VCaP (cell line): ENCODE measurements at regions not wholly inside any gene's neighbourhood (a gene's known extent, or its start where the extent isn't known, plus 50 kb on each side); places are given as distances from the start of the nearest gene placed in this dataset.
"Not testable (repeated sequence)": the region's sequence is repeated elsewhere in the genome, so short reads cannot be mapped to it uniquely, and the experiment has no call there.

ENCODE experiments used
- H3K27ac ChIP-seq: fragments of 450-650 bp; 2 replicates; pipeline ENCODE4 v1.5.1; 2017
- TF ChIP-seq, protein P1 (sequence below): fragments of 450-650 bp; conservative IDR thresholded peaks from 2 replicates; pipeline ENCODE4 v1.5.1; 2017; ENCODE audit warnings: mild to moderate bottlenecking, moderate library complexity

DNA sequence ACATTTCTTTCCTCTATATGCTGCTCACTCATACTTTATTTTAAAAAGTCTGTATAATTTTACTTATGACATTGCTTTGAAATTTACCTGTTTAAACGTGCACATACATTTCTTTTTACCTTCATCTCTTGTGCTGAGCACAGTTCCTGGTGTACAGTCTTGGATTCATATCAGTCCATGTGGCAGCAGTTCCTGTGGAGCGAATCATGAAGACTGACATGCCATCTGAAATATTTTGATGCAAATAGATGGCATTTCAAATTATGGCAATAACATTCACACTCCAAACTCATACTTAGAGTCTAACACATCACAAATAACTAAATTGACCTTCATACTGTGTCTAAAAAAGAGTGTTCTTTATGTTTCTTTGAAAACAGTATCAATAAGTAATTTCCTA lies 90.3 kb upstream of the CDH2 start:
- no peak overlapping the region for H3K27ac ChIP-seq
- TF ChIP-seq, protein P1, sequence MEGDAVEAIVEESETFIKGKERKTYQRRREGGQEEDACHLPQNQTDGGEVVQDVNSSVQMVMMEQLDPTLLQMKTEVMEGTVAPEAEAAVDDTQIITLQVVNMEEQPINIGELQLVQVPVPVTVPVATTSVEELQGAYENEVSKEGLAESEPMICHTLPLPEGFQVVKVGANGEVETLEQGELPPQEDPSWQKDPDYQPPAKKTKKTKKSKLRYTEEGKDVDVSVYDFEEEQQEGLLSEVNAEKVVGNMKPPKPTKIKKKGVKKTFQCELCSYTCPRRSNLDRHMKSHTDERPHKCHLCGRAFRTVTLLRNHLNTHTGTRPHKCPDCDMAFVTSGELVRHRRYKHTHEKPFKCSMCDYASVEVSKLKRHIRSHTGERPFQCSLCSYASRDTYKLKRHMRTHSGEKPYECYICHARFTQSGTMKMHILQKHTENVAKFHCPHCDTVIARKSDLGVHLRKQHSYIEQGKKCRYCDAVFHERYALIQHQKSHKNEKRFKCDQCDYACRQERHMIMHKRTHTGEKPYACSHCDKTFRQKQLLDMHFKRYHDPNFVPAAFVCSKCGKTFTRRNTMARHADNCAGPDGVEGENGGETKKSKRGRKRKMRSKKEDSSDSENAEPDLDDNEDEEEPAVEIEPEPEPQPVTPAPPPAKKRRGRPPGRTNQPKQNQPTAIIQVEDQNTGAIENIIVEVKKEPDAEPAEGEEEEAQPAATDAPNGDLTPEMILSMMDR = no peak

DNA sequence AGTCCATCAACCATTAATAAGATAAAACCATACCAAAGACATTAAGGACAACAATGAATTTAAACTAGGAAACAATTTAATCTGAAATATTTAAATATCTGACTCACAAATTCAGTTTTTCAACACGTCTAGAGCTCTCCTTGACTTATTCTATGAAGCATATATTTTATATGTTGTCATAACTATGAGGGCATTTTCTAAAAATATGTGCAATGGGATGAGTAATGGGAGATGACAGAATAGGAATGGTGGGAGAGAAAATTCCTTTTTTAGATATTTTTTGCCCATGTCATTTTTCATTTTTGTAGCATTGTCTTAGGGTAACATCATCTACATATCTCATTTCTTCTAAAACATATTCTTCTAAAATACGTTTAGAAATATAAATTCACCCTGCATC lies 79.2 kb upstream of the CDH2 start:
- H3K27ac ChIP-seq = no peak overlapping the region
- TF ChIP-seq, protein P1 = no peak

DNA sequence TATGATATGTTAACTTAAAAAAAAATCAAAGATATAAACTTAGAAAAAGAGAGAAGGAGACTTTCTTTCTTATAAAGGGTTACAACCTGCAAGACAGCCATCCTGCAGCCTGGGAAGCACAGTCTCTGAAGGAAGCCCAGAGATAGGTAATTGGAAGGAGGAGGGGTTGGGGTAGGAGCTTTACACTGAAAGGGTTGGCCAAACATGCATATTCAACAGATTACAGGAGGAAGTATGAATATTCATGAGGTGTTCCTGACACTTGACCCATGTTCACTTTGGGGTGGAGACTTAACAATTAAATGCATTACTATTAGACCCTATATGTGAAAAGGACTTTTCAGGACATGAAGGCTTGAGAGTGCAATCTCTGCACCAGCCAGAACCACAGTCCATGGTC lies 71.7 kb upstream of the CDH2 start:
- TF ChIP-seq, protein P1 = no peak
- H3K27ac ChIP-seq = no peak overlapping the region

GRCh38 chr18:28240626-28241025 lies 63.7 kb upstream of the CDH2 start:
- not testable (repeated sequence) for H3K27ac ChIP-seq

- TF ChIP-seq, protein P1 = no peak
- no peak overlapping the region for H3K27ac ChIP-seq
These were observed 59.6 kb upstream of the CDH2 start for GRCh38 chr18:28236487-28236886.
